Small intestine (tissue), 7 donors: ENCODE measurements at regions not wholly inside any gene's neighbourhood (a gene's known extent, or its start where the extent isn't known, plus 50 kb on each side); places are given as distances from the start of the nearest gene placed in this dataset.
"Not testable (repeated sequence)": the region's sequence is repeated elsewhere in the genome, so short reads cannot be mapped to it uniquely, and the experiment has no call there.

Experiments
- DNase-seq, 2 donors: peaks; one replicate each; pipeline versions ENCODE4 v3.0.0 to v3.0.0-alpha.2; 2013
- FAIRE-seq: peaks from 2 replicates; lab custom pipeline; 2012; peaks lifted over from hg19 to GRCh38; lab: Jason Lieb, UNC
- H3K27ac ChIP-seq, 3 donors: one replicate each; pipeline ENCODE4 v1.5.1; 2013; ENCODE audit warnings: low read length in 2 of 3, mild to moderate bottlenecking in 2 of 3, control low read depth in 1 of 3, inconsistent platforms in 1 of 3, low read depth in 1 of 3, moderate library complexity in 1 of 3
- H3K27me3 ChIP-seq, 3 donors: one replicate each; pipeline ENCODE4 v1.6.1; 2013; ENCODE audit warnings: low read length in 3 of 3, inconsistent platforms in 1 of 3; ENCODE audit not compliant: control insufficient read depth in 3 of 3, insufficient read depth in 3 of 3
- H3K36me3 ChIP-seq, 3 donors: one replicate each; pipeline ENCODE4 v1.6.1; 2013; ENCODE audit warnings: low read length in 3 of 3, inconsistent platforms in 1 of 3, low read depth in 1 of 3, mild to moderate bottlenecking in 1 of 3, moderate library complexity in 1 of 3; ENCODE audit not compliant: control insufficient read depth in 3 of 3, insufficient read depth in 2 of 3
- H3K4me1 ChIP-seq, 3 donors: one replicate each; pipeline ENCODE4 v1.6.1; 2013; ENCODE audit warnings: low read length in 2 of 3, inconsistent platforms in 1 of 3, low read depth in 1 of 3, mild to moderate bottlenecking in 1 of 3, moderate library complexity in 1 of 3; ENCODE audit not compliant: control insufficient read depth in 3 of 3, insufficient read depth in 2 of 3
- H3K4me3 ChIP-seq, 3 donors: one replicate each; pipeline ENCODE4 v1.5.1; 2013; ENCODE audit warnings: low read length in 3 of 3, control low read depth in 1 of 3, inconsistent platforms in 1 of 3, low read depth in 1 of 3, mild to moderate bottlenecking in 1 of 3, moderate library complexity in 1 of 3
- H3K9me3 ChIP-seq, 2 donors: one replicate each; pipeline ENCODE4 v1.6.1; 2013; ENCODE audit warnings: low read depth in 1 of 2, low read length in 1 of 2; ENCODE audit not compliant: control insufficient read depth in 2 of 2, insufficient read depth in 1 of 2
- WGBS, 3 donors: extraction: QIAGEN DNeasy Blood & Tissue Kit; methylation state at CpG; one replicate each; pipeline ENCODE4 v1.1.7; 2013; 5-methylcytosine and 5-hydroxymethylcytosine counted together
- donor health status: healthy with polysubstance abuse.
- donor health status: control.
- donor health status: control.
- donor health status: Bipolar disorder and iron deficiency.
- donor health status: healthy.

DNA sequence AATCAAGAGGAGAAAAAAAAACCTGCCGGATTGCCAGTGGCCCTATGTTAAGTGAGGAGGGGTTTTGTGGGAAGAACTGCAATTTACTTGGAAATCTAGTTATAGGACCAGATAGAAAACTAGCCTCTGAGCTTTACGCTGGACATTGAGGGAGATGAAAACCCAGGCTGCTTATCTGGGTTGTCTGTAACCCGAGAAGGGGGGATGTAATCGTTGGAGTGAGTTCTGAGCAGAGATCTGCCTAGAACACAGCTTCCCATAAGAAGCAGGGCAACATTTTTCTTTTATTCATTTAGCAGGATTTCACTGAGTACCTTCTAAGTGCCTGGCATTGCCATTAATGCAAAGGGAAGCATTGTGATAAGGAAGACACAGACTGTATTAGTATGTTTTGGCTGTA is 70.6 kb downstream of the KATNIP start:
- DNase-seq: no peak
- Histone ChIP-seq H3K27ac (no peak overlapping the region), H3K4me1 (peaks cover 0 to 7% (median 2%) of the 10 kb centered on the region in 3 donors), H3K9me3 (no peaks in the 10 kb centered on the region), H3K4me3 (no peak overlapping the region), H3K27me3 (no peaks in the 10 kb centered on the region), H3K36me3 (peaks cover 0 to 16% (median 0%) of the 10 kb centered on the region in 3 donors)
- WGBS, 3 donors: 74 to 93% (median 89%) methylated on average over 4 of the region's 4 CpGs
- FAIRE-seq: no peak

- H3K27ac ChIP-seq: peak overlapping the region in 1 of 3 donors; percentile 29
Observed at GRCh38 chr16:27624154-27625049, 74.5 kb downstream of the KATNIP start.

DNA sequence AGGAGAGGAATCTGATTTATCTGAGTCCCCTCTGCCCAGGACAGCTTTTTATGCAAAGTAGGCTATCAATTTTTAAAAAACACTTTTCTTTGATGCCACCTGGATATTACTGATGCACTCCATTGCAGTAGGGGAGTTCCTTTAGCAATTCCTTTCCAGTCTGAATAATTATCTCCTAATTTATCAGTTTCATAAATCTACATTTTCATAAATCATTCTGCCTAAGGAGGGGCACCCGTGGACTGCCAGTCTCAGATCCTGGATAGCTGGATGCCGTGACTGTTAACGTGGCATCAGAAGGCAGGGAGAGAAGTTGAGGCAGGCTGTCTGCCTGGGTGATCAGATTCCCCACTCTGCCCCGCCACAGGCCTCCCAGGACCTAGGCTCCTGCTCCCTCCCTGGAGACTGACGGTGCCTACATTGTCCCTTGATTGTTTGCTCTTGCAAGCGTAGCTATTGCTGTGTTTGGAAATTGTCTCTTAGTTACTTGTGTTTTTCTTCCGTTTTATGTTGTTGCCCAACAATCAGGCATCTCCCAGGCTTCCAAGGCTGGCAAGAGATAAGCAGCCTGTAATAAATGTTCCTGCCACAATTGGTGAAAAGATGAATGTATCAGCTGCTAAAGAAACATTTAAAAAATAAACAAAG is 75.2 kb downstream of the KATNIP start:
- DNase-seq: peak; percentile 79 to 80
- H3K36me3 ChIP-seq: peaks cover 0 to 6% (median 0%) of the 10 kb centered on the region in 3 donors
- H3K27me3 ChIP-seq: no peaks in the 10 kb centered on the region
- H3K9me3 ChIP-seq: no peaks in the 10 kb centered on the region
- H3K27ac ChIP-seq: peak overlapping the region in 1 of 3 donors; percentile 29
- WGBS, 3 donors: 12 to 60% (median 34%) methylated on average over 7 of the region's 7 CpGs
- peaks cover 2 to 26% (median 4%) of the 10 kb centered on the region in 3 donors for H3K4me1 ChIP-seq
- H3K4me3 ChIP-seq: no peak overlapping the region
- no peak for FAIRE-seq

More at GRCh38 chr16:27624154-27625049, 74.5 kb downstream of the KATNIP start:
- no peaks in the 10 kb centered on the region for H3K27me3 ChIP-seq
- peaks cover 2 to 26% (median 4%) of the 10 kb centered on the region in 3 donors for H3K4me1 ChIP-seq
- peak; percentile 68 to 80 for DNase-seq
- no peak for FAIRE-seq
- no peaks in the 10 kb centered on the region for H3K9me3 ChIP-seq
- H3K36me3 ChIP-seq: peaks cover 0 to 11% (median 0%) of the 10 kb centered on the region in 3 donors
- WGBS, 3 donors: 47 to 82% (median 65%) methylated on average over 12 of the region's 12 CpGs
- no peak overlapping the region for H3K4me3 ChIP-seq

DNA sequence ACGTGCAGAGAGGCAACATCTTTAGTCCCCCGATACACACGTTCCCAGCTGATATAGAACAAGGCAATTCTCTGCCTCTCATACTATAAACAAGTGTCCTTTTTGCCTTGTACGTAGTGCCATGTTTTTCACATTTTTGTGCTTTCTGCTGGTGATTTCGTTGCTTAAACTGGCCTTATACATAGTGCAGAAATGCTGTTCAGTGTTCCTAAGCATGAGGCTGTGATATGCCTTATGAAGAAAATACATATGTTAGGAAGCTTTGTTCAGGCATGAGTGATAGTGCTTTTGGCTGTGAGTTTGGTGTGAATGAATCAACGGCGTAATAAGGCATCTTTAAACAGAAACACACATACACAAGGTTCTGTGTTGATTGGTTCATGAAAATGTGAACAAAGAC is 77.2 kb downstream of the KATNIP start:
- no peaks in the 10 kb centered on the region for H3K9me3 ChIP-seq
- H3K27me3 ChIP-seq: no peaks in the 10 kb centered on the region
- 81 to 93% (median 91%) methylated on average over 7 of the region's 7 CpGs for WGBS, 3 donors
- DNase-seq: no peak
- peaks cover 2 to 26% (median 4%) of the 10 kb centered on the region in 3 donors for H3K4me1 ChIP-seq
- H3K4me3 ChIP-seq: no peak overlapping the region
- H3K27ac ChIP-seq: no peak overlapping the region
- H3K36me3 ChIP-seq: peaks cover 0 to 16% (median 0%) of the 10 kb centered on the region in 3 donors
- FAIRE-seq: no peak

GRCh38 chr16:27628241-27628942 is 78.4 kb downstream of the KATNIP start:
- H3K4me3 ChIP-seq: no peak overlapping the region
- no peaks in the 10 kb centered on the region for H3K27me3 ChIP-seq
- peaks cover 0 to 16% (median 0%) of the 10 kb centered on the region in 3 donors for H3K36me3 ChIP-seq
- H3K9me3 ChIP-seq: no peaks in the 10 kb centered on the region
- H3K4me1 ChIP-seq: peaks cover 2 to 26% (median 4%) of the 10 kb centered on the region in 3 donors
- WGBS, 3 donors: 58 to 62% (median 61%) methylated on average over 15 of the region's 15 CpGs
- DNase-seq (peak; percentile 28 to 48), FAIRE-seq (no peak)
- no peak overlapping the region for H3K27ac ChIP-seq

DNA sequence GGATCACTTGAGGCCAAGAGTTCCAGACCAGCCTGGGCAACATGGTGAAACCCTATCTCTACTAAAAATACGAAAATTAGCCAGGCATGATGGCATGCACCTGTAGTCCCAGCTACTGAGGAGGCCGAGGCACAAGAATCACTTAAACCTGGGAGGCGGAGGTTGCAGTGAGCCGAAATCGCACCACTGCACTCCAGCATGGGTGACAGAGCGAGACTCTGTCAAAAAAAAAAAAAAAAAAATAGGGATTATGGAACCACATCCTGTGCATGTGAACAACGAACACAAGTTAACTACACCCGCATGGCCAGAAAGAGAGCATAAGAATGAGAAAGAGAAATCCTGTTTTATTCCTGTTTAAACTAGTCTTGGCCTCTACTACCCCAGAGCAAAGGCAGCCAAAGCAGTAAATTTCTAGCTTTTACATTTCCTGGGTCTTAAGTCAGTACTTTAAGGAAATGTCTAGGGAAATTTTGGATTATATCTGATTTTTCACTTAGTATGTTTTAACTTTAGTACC is 79.1 kb downstream of the KATNIP start:
- not testable (repeated sequence) for H3K4me3 ChIP-seq, DNase-seq, H3K9me3 ChIP-seq, H3K27ac ChIP-seq, FAIRE-seq, H3K27me3 ChIP-seq
- 89 to 95% (median 92%) methylated on average over 8 of the region's 8 CpGs for WGBS, 3 donors
- Histone ChIP-seq H3K36me3 (peaks cover 0 to 16% (median 0%) of the 10 kb centered on the region in 3 donors), H3K4me1 (peaks cover 2 to 26% (median 4%) of the 10 kb centered on the region in 3 donors)

DNA sequence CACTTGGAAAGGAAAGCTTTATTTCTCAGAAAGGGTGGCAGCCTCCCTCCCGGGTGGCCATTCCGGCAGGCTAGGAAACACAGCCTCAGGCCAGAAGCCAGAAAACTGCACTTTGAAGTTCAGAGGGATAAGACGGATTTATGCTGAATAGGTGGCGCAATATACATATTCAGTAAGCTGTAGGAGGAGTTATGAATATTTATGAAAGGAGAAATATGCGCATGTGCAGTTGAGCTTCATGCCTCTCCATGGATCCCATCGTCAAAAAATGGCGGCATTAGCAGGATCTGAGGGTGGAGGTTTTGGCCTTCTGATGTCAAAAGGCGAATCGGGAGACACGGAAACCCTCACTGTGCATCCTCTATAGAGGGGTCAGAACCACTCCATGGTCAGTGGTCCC is 82.3 kb downstream of the KATNIP start:
- Histone ChIP-seq H3K4me3 (no peak overlapping the region), H3K27me3 (no peaks in the 10 kb centered on the region), H3K36me3 (peaks cover 0 to 27% (median 0%) of the 10 kb centered on the region in 3 donors), H3K27ac (no peak overlapping the region), H3K9me3 (no peaks in the 10 kb centered on the region), H3K4me1 (peaks cover 0 to 10% (median 0%) of the 10 kb centered on the region in 3 donors)
- no peak for DNase-seq
- 97 to 98% (median 97%) methylated on average over 10 of the region's 10 CpGs for WGBS, 3 donors
- FAIRE-seq: no peak

GRCh38 chr16:27633221-27633620 is 83.3 kb downstream of the KATNIP start:
- Histone ChIP-seq H3K9me3 (no peaks in the 10 kb centered on the region), H3K4me3 (no peak overlapping the region), H3K27me3 (no peaks in the 10 kb centered on the region), H3K4me1 (peaks cover 0 to 5% (median 0%) of the 10 kb centered on the region in 3 donors), H3K36me3 (peaks cover 0 to 30% (median 0%) of the 10 kb centered on the region in 3 donors), H3K27ac (no peak overlapping the region)
- WGBS, 3 donors: 96 to 98% (median 97%) methylated on average over 3 of the region's 3 CpGs
- DNase-seq (no peak), FAIRE-seq (no peak)
